ENCODE measurements at regions not wholly inside any gene's neighbourhood (a gene's known extent, or its start where the extent isn't known, plus 50 kb on each side); places are given as distances from the start of the nearest gene placed in this dataset.

GRCh38 chrX:109266034-109266433 lies 215.9 kb downstream of the GUCY2F start:
- POLR2A ChIA-PET (ENCODE audit: partially characterized antibody): no interaction called here
- H2BK15ac ChIP-seq (ENCODE audit: low read length): no peak overlapping the region
- TF ChIP-seq CHD7 (IDR thresholded peaks at IDR 0.05; ENCODE audit: insufficient replicate concordance, low read length) (no peak), RFX5 (IDR thresholded peaks at IDR 0.05; ENCODE audit: borderline replicate concordance, low read depth, low read length) (no peak)

More at GRCh38 chrX:109266034-109266433, 215.9 kb downstream of the GUCY2F start:
- Histone ChIP-seq H3K4me3 (ENCODE audit: extremely low read depth in 1 of 4, insufficient read depth in 2 of 4, low read depth in 3 of 4, low read length in 4 of 4) (no peak overlapping the region), H3K79me1 (ENCODE audit: low read depth, low read length) (no peaks in the 10 kb centered on the region), H4K5ac (ENCODE audit: insufficient read length, low read depth, low read length) (no peak overlapping the region), H3K27ac (ENCODE audit: low read depth, low read length) (no peak overlapping the region), H3K4ac (replicated peaks; ENCODE audit: insufficient read length, low read depth, low read length) (no peak overlapping the region), H3K23me2 (ENCODE audit: low read depth, low read length) (no peaks in the 10 kb centered on the region), H4K91ac (replicated peaks; ENCODE audit: insufficient read length, low read length) (no peak overlapping the region), H2AFZ (ENCODE audit: low read length) (no peak overlapping the region), H3K9me3 (ENCODE audit: insufficient read depth in 2 of 2, low read depth in 1 of 2, low read length in 1 of 2) (no peaks in the 10 kb centered on the region), H2BK12ac (ENCODE audit: low read depth, low read length) (no peak overlapping the region), H3K36me3 (ENCODE audit: control insufficient read depth in 2 of 4, insufficient read depth in 4 of 4, low read length in 3 of 4) (no peaks in the 10 kb centered on the region), H3K14ac (ENCODE audit: insufficient read length) (no peak overlapping the region), H3K4me2 (ENCODE audit: insufficient read depth in 1 of 2, low read depth in 2 of 2, low read length in 2 of 2) (no peak overlapping the region), H3K23ac (ENCODE audit: insufficient read length) (no peak overlapping the region), H2BK5ac (ENCODE audit: low read depth, low read length) (no peak overlapping the region), H2AK5ac (ENCODE audit: low read depth, low read length) (no peak overlapping the region), H3K56ac (replicated peaks; ENCODE audit: insufficient read length, low read depth, low read length) (no peak overlapping the region), H3K79me2 (ENCODE audit: control insufficient read depth in 1 of 2, insufficient read depth in 2 of 2, low read length in 2 of 2) (no peaks in the 10 kb centered on the region), H2BK120ac (replicated peaks; ENCODE audit: low read depth, low read length) (no peak overlapping the region), H2BK20ac (ENCODE audit: low read length) (no peak overlapping the region), H4K20me1 (replicated peaks in 1 of 2; ENCODE audit: control insufficient read depth in 1 of 2, insufficient read depth in 2 of 2, low read length in 2 of 2) (no peaks in the 10 kb centered on the region), H3K18ac (ENCODE audit: extremely low read depth, low read length) (no peak overlapping the region), H3K9ac (replicated peaks in 1 of 4; ENCODE audit: extremely low read depth in 1 of 4, low read depth in 3 of 4, low read length in 3 of 4) (no peak overlapping the region), H3K27me3 (replicated peaks in 1 of 4; ENCODE audit: control insufficient read depth in 3 of 4, extremely low read depth in 1 of 4, insufficient read depth in 3 of 4, low read length in 3 of 4) (no peaks in the 10 kb centered on the region), H4K8ac (ENCODE audit: extremely low read depth, insufficient read depth, low read length) (no peak overlapping the region), H3K4me1 (replicated peaks in 1 of 4; ENCODE audit: control insufficient read depth in 3 of 4, insufficient read depth in 4 of 4, low read length in 3 of 4) (no peaks in the 10 kb centered on the region)
- CTCF ChIA-PET (ENCODE audit: partially characterized antibody): no interaction called here
- DNase-seq (ENCODE audit: low read depth in 1 of 2, low spot score in 2 of 2): no peak
- no peak for FAIRE-seq
